ENCODE measurements at regions not wholly inside any gene's neighbourhood (a gene's known extent, or its start where the extent isn't known, plus 50 kb on each side); places are given as distances from the start of the nearest gene placed in this dataset.

DNA sequence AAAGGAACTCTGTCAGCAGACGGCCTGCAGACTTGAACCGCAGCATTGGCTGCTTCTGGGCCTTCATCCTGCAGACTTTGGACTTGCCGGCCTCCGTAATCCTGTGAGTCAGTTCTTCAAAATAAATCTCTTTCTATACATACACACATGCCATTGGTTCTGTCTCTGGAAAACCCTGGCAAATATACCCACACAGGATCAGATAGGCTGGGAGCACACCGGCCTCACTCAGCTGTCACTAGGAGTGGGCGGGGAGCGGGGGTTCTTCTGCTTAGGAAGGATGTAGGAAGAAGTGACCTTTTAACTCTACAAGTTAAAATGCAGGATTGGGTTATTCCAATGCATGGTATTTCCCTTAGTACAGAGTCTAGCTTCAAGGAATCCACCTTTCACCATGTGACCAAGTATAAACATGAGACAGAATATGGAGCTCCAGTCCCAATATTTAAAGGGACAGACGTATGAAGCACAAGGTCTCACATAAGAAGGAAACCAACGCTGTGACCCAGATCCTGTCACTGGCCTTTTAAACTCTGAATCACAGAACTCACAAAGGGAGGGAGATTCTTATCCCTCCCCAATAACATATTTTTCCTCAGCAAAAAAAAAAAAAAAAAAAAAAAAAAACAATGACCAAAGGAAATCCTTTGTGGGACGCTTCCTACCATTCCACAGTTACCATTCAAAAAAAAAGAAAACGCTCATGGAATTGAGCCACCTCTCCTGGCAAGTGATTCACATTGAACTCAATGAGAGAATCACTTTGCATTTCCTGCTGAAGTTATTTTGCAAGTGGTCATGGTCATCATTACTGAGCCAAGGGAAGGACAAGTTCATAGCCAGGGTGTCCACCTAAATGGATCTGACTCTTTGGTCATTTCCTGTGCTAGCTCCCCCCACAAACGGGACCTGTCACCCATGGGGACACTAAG lies 352.9 kb downstream of the FOXO1 start:
- CTCF ChIA-PET: interaction anchor here (0.6 kb wide), 1 partner anchor 22 kb away, joined by 3 read pairs; no protein-coding TSS in a partner anchor
- POLR2A ChIA-PET: no interaction called here
- no peak overlapping the region for H3K4me3 ChIP-seq (ENCODE audit: low read depth, low read length)
- H3K27ac ChIP-seq (ENCODE audit: extremely low read depth, low read depth, low read length): no peak overlapping the region
- H3K36me3 ChIP-seq (ENCODE audit: control insufficient read depth in 2 of 2, insufficient read depth in 1 of 2, low read length in 2 of 2): no peaks in the 10 kb centered on the region
- no peak for TF ChIP-seq ZNF433 (tag by site-specific recombination; IDR thresholded peaks at IDR 0.05; ENCODE audit: low read depth)
- no peak for TF ChIP-seq ZNF571 (tag by site-specific recombination; IDR thresholded peaks at IDR 0.05)
- TF ChIP-seq EGR2 (tag by site-specific recombination; IDR thresholded peaks at IDR 0.05; ENCODE audit: low read depth): 0 out of 2 replicates have a peak, but pooled peaks have one; percentile 35
- TF ChIP-seq ZNF274 (IDR thresholded peaks at IDR 0.05; ENCODE audit: low read length): no peak
- no peak for TF ChIP-seq ZNF274 (tag by site-specific recombination; IDR thresholded peaks at IDR 0.05; ENCODE audit: borderline replicate concordance)
- TF ChIP-seq KLF10 (tag by site-specific recombination; IDR thresholded peaks at IDR 0.05): no peak
- TF ChIP-seq, protein P1, sequence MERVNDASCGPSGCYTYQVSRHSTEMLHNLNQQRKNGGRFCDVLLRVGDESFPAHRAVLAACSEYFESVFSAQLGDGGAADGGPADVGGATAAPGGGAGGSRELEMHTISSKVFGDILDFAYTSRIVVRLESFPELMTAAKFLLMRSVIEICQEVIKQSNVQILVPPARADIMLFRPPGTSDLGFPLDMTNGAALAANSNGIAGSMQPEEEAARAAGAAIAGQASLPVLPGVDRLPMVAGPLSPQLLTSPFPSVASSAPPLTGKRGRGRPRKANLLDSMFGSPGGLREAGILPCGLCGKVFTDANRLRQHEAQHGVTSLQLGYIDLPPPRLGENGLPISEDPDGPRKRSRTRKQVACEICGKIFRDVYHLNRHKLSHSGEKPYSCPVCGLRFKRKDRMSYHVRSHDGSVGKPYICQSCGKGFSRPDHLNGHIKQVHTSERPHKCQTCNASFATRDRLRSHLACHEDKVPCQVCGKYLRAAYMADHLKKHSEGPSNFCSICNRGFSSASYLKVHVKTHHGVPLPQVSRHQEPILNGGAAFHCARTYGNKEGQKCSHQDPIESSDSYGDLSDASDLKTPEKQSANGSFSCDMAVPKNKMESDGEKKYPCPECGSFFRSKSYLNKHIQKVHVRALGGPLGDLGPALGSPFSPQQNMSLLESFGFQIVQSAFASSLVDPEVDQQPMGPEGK (tag by site-specific recombination; IDR thresholded peaks at IDR 0.05): no peak
- no peaks in the 10 kb centered on the region for H3K9me3 ChIP-seq (ENCODE audit: control insufficient read depth, insufficient read depth, low read depth, low read length)
- H3K4me1 ChIP-seq (ENCODE audit: control insufficient read depth, insufficient read depth, low read length): no peaks in the 10 kb centered on the region

DNA sequence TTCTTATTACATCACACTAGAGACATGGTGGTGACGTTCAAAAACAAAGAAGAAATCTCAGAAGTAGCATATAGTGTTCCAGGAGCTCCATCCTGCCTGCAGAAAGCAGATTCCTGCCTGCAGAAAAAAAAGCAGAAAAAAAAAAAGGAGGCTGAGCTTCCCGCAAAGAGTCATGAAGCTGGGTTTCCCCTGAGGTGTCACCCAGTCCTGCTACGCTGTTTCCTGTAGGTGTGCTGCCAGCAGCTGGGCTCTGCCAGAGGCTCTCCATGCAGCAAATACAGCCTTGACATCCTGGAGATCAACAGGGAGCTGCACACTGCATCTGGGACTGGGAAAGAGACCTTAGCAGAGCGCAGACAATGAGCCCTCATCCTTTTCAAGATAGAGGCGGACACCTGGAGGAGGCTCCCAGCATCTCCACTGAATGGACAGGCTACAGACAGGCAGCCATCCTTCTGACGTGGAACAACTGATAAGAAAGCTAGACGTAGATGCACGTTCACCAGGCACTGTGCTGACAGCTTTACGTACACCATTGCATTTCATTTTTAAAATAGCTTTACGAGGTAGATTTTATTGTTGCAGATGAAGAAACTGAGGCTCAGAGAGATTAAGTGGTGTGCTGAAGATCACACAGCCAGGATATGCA lies 350.9 kb downstream of the FOXO1 start:
- Histone ChIP-seq H3K4me1 (ENCODE audit: control insufficient read depth, insufficient read depth, low read length) (no peaks in the 10 kb centered on the region), H3K4me3 (ENCODE audit: low read depth, low read length) (no peak overlapping the region), H3K36me3 (ENCODE audit: control insufficient read depth in 2 of 2, insufficient read depth in 1 of 2, low read length in 2 of 2) (no peaks in the 10 kb centered on the region), H3K27ac (ENCODE audit: extremely low read depth, low read depth, low read length) (no peak overlapping the region), H3K9me3 (ENCODE audit: control insufficient read depth, insufficient read depth, low read depth, low read length) (no peaks in the 10 kb centered on the region)
- ChIA-PET POLR2A (interaction anchor here (0.6 kb wide), 1 partner anchor 455 kb away, joined by 3 read pairs; no protein-coding TSS in a partner anchor), CTCF (no interaction called here)
- TF ChIP-seq MYNN (tag by site-specific recombination; IDR thresholded peaks at IDR 0.05; ENCODE audit: borderline replicate concordance) (no peak), ZNF211 (tag by site-specific recombination; IDR thresholded peaks at IDR 0.05; ENCODE audit: low read depth) (no peak), ZNF248 (tag by site-specific recombination; IDR thresholded peaks at IDR 0.05) (no peak), HOXA7 (CRISPR knock-in tag; IDR thresholded peaks at IDR 0.05; ENCODE audit: borderline replicate concordance) (no peak), ZNF169 (tag by site-specific recombination; IDR thresholded peaks at IDR 0.05) (no peak), ZFP41 (tag by site-specific recombination; IDR thresholded peaks at IDR 0.05; ENCODE audit: borderline replicate concordance) (no peak), ZNF768 (tag by site-specific recombination; IDR thresholded peaks at IDR 0.05) (no peak), ZNF112 (tag by site-specific recombination; IDR thresholded peaks at IDR 0.05) (no peak)
- TF ChIP-seq, protein P2, sequence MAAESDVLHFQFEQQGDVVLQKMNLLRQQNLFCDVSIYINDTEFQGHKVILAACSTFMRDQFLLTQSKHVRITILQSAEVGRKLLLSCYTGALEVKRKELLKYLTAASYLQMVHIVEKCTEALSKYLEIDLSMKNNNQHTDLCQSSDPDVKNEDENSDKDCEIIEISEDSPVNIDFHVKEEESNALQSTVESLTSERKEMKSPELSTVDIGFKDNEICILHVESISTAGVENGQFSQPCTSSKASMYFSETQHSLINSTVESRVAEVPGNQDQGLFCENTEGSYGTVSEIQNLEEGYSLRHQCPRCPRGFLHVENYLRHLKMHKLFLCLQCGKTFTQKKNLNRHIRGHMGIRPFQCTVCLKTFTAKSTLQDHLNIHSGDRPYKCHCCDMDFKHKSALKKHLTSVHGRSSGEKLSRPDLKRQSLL (tag by site-specific recombination; IDR thresholded peaks at IDR 0.05): no peak
- TF ChIP-seq, protein P3, sequence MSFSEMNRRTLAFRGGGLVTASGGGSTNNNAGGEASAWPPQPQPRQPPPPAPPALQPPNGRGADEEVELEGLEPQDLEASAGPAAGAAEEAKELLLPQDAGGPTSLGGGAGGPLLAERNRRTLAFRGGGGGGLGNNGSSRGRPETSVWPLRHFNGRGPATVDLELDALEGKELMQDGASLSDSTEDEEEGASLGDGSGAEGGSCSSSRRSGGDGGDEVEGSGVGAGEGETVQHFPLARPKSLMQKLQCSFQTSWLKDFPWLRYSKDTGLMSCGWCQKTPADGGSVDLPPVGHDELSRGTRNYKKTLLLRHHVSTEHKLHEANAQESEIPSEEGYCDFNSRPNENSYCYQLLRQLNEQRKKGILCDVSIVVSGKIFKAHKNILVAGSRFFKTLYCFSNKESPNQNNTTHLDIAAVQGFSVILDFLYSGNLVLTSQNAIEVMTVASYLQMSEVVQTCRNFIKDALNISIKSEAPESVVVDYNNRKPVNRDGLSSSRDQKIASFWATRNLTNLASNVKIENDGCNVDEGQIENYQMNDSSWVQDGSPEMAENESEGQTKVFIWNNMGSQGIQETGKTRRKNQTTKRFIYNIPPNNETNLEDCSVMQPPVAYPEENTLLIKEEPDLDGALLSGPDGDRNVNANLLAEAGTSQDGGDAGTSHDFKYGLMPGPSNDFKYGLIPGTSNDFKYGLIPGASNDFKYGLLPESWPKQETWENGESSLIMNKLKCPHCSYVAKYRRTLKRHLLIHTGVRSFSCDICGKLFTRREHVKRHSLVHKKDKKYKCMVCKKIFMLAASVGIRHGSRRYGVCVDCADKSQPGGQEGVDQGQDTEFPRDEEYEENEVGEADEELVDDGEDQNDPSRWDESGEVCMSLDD (tag by site-specific recombination; IDR thresholded peaks at IDR 0.05): no peak
- TF ChIP-seq, protein P4, sequence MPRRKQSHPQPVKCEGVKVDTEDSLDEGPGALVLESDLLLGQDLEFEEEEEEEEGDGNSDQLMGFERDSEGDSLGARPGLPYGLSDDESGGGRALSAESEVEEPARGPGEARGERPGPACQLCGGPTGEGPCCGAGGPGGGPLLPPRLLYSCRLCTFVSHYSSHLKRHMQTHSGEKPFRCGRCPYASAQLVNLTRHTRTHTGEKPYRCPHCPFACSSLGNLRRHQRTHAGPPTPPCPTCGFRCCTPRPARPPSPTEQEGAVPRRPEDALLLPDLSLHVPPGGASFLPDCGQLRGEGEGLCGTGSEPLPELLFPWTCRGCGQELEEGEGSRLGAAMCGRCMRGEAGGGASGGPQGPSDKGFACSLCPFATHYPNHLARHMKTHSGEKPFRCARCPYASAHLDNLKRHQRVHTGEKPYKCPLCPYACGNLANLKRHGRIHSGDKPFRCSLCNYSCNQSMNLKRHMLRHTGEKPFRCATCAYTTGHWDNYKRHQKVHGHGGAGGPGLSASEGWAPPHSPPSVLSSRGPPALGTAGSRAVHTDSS (tag by site-specific recombination; IDR thresholded peaks at IDR 0.05): no peak
- TF ChIP-seq, protein P5, sequence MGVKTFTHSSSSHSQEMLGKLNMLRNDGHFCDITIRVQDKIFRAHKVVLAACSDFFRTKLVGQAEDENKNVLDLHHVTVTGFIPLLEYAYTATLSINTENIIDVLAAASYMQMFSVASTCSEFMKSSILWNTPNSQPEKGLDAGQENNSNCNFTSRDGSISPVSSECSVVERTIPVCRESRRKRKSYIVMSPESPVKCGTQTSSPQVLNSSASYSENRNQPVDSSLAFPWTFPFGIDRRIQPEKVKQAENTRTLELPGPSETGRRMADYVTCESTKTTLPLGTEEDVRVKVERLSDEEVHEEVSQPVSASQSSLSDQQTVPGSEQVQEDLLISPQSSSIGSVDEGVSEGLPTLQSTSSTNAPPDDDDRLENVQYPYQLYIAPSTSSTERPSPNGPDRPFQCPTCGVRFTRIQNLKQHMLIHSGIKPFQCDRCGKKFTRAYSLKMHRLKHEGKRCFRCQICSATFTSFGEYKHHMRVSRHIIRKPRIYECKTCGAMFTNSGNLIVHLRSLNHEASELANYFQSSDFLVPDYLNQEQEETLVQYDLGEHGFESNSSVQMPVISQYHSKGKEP (tag by site-specific recombination; IDR thresholded peaks at IDR 0.05): no peak
- TF ChIP-seq, protein P6, sequence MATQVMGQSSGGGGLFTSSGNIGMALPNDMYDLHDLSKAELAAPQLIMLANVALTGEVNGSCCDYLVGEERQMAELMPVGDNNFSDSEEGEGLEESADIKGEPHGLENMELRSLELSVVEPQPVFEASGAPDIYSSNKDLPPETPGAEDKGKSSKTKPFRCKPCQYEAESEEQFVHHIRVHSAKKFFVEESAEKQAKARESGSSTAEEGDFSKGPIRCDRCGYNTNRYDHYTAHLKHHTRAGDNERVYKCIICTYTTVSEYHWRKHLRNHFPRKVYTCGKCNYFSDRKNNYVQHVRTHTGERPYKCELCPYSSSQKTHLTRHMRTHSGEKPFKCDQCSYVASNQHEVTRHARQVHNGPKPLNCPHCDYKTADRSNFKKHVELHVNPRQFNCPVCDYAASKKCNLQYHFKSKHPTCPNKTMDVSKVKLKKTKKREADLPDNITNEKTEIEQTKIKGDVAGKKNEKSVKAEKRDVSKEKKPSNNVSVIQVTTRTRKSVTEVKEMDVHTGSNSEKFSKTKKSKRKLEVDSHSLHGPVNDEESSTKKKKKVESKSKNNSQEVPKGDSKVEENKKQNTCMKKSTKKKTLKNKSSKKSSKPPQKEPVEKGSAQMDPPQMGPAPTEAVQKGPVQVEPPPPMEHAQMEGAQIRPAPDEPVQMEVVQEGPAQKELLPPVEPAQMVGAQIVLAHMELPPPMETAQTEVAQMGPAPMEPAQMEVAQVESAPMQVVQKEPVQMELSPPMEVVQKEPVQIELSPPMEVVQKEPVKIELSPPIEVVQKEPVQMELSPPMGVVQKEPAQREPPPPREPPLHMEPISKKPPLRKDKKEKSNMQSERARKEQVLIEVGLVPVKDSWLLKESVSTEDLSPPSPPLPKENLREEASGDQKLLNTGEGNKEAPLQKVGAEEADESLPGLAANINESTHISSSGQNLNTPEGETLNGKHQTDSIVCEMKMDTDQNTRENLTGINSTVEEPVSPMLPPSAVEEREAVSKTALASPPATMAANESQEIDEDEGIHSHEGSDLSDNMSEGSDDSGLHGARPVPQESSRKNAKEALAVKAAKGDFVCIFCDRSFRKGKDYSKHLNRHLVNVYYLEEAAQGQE (tag by site-specific recombination; IDR thresholded peaks at IDR 0.05): no peak
